Ovary (tissue), 3 donors: ENCODE measurements at regions not wholly inside any gene's neighbourhood (a gene's known extent, or its start where the extent isn't known, plus 50 kb on each side); places are given as distances from the start of the nearest gene placed in this dataset.
"Not testable (repeated sequence)": the region's sequence is repeated elsewhere in the genome, so short reads cannot be mapped to it uniquely, and the experiment has no call there.

Experiments used
- CTCF ChIP-seq, 3 donors: fragments of 450-650 bp in 2 of 3; fragments of 200-600 bp in 1 of 3; IDR thresholded peaks; one replicate each; pipeline versions ENCODE4 v1.5.1 to v1.8.0; 2016 to 2022; ENCODE audit warnings: antibody characterized with exemption in 3 of 3, mild to moderate bottlenecking in 1 of 3
- POLR2A ChIP-seq: fragments of 450-650 bp; IDR thresholded peaks from one replicate; pipeline ENCODE4 v1.6.1; 2017; ENCODE audit warnings: antibody characterized with exemption, mild to moderate bottlenecking, moderate library complexity
- donor health status: DM: no; HTN: no; CAD: no.

- not testable (repeated sequence) for TF ChIP-seq CTCF (IDR thresholded peaks at IDR 0.05); POLR2A
Measured at GRCh38 chr9:87210658-87211057, 263.4 kb upstream of the GAS1 start.
